Mesothelial cell of epicardium (in vitro differentiated cells): ENCODE measurements at regions not wholly inside any gene's neighbourhood (a gene's known extent, or its start where the extent isn't known, plus 50 kb on each side); places are given as distances from the start of the nearest gene placed in this dataset.

Experiments
- DNase-seq, 2 experiments: peaks; one replicate each; pipeline ENCODE4 v3.0.0; 2021; ENCODE audit warnings: low spot score in 2 of 2; ENCODE audit not compliant: unreplicated experiment in 2 of 2
- H3K27ac Mint-ChIP-seq: 2 replicates; pipeline ENCODE4 v1.8.0; 2021; ENCODE audit warnings: mixed read lengths
- H3K27me3 Mint-ChIP-seq: 2 replicates; pipeline ENCODE4 v1.8.0; 2021; ENCODE audit warnings: low read depth, mixed read lengths
- H3K36me3 Mint-ChIP-seq: 2 replicates; pipeline ENCODE4 v1.8.0; 2021; ENCODE audit warnings: mixed read lengths
- H3K4me1 Mint-ChIP-seq: 2 replicates; pipeline ENCODE4 v1.8.0; 2021; ENCODE audit warnings: mixed read lengths
- H3K4me3 Mint-ChIP-seq: 2 replicates; pipeline ENCODE4 v1.8.0; 2021; ENCODE audit warnings: mild to moderate bottlenecking, moderate library complexity, mixed read lengths
- H3K9me3 Mint-ChIP-seq: 2 replicates; pipeline ENCODE4 v1.8.0; 2021; ENCODE audit warnings: mixed read lengths
- CTCF ChIP-seq: fragments of 200-600 bp; sonication (generic); IDR thresholded peaks from one replicate; pipeline ENCODE4 v1.5.0; 2021; ENCODE audit warnings: antibody characterized with exemption; ENCODE audit not compliant: unreplicated experiment

- no peak for TF ChIP-seq CTCF
- Mint-ChIP-seq H3K9me3 (no peaks in the 10 kb centered on the region), H3K4me3 (no peak overlapping the region), H3K27me3 (peaks cover 4% of the 10 kb centered on the region), H3K36me3 (no peaks in the 10 kb centered on the region), H3K4me1 (peaks cover 24% of the 10 kb centered on the region), H3K27ac (no peak overlapping the region)
- no peak for DNase-seq
These were observed 76.6 kb upstream of the LMO1 start for GRCh38 chr11:8340296-8340695.

GRCh38 chr11:8339592-8340022 lies 75.9 kb upstream of the LMO1 start:
- Mint-ChIP-seq H3K27me3 (peaks cover 4% of the 10 kb centered on the region), H3K4me1 (peaks cover 25% of the 10 kb centered on the region), H3K36me3 (no peaks in the 10 kb centered on the region), H3K4me3 (no peak overlapping the region), H3K27ac (no peak overlapping the region), H3K9me3 (no peaks in the 10 kb centered on the region)
- no peak for DNase-seq
- TF ChIP-seq CTCF = no peak

GRCh38 chr11:8338138-8338537 lies 74.5 kb upstream of the LMO1 start:
- H3K9me3 Mint-ChIP-seq = no peaks in the 10 kb centered on the region
- no peak overlapping the region for H3K27ac Mint-ChIP-seq
- no peak for DNase-seq
- peak; percentile 64 for TF ChIP-seq CTCF
- H3K36me3 Mint-ChIP-seq = no peaks in the 10 kb centered on the region
- H3K4me3 Mint-ChIP-seq = no peak overlapping the region
- H3K4me1 Mint-ChIP-seq = peaks cover 40% of the 10 kb centered on the region
- H3K27me3 Mint-ChIP-seq = peaks cover 3% of the 10 kb centered on the region

- TF ChIP-seq CTCF = no peak
- Mint-ChIP-seq H3K4me3 (no peak overlapping the region), H3K4me1 (peaks cover 43% of the 10 kb centered on the region), H3K27ac (no peak overlapping the region), H3K27me3 (peaks cover 3% of the 10 kb centered on the region), H3K36me3 (no peaks in the 10 kb centered on the region), H3K9me3 (no peaks in the 10 kb centered on the region)
- no peak for DNase-seq
These were observed 73.6 kb upstream of the LMO1 start for GRCh38 chr11:8337130-8337795.

- DNase-seq = no peak
- no peak overlapping the region for H3K27ac Mint-ChIP-seq
- peaks cover 41% of the 10 kb centered on the region for H3K4me1 Mint-ChIP-seq
- no peak overlapping the region for H3K4me3 Mint-ChIP-seq
- H3K36me3 Mint-ChIP-seq = no peaks in the 10 kb centered on the region
- no peaks in the 10 kb centered on the region for H3K9me3 Mint-ChIP-seq
- no peak for TF ChIP-seq CTCF
- peaks cover 4% of the 10 kb centered on the region for H3K27me3 Mint-ChIP-seq
These were observed 72.9 kb upstream of the LMO1 start for GRCh38 chr11:8336356-8337129.
